IMR-90 (cell line): ENCODE measurements at regions not wholly inside any gene's neighbourhood (a gene's known extent, or its start where the extent isn't known, plus 50 kb on each side); places are given as distances from the start of the nearest gene placed in this dataset.

Experiments used
- ATAC-seq: fragments of 200-7000 bp; cut with Tn5 transposase; 2 replicates; pipeline ENCODE4 v1.9.1; 2020; ENCODE audit warnings: low read depth, mild to moderate bottlenecking, moderate library complexity
- BruUV-seq: library from RNA; stranded (reverse); fragments of 400-500 nt; replicated peaks from 2 replicates; lab custom pipeline; 2021; lab: Mats Ljungman, UMichigan
- CTCF ChIA-PET: fragments of 300-600 bp; formaldehyde crosslinking; extraction: SDS; loops from one replicate; lab custom pipeline; 2021; ENCODE audit warnings: antibody characterized with exemption; lab: Yijun Ruan, JAX
- POLR2A ChIA-PET: fragments of 300-600 bp; sonication (Branson Sonifier 250); formaldehyde crosslinking; loops from one replicate; lab custom pipeline; 2022; ENCODE audit warnings: antibody characterized with exemption; ENCODE audit not compliant: unreplicated experiment; lab: Charles Lee
- DNase-seq: peaks from one replicate; pipeline ENCODE4 v3.0.0; 2013
- H2AFZ ChIP-seq: replicated peaks from 2 replicates; pipeline ENCODE3; 2013; ENCODE audit warnings: low read length, mild to moderate bottlenecking; ENCODE audit not compliant: poor library complexity
- H2AK5ac ChIP-seq: 2 replicates; pipeline ENCODE4 v1.6.1; 2013; ENCODE audit warnings: low read depth, low read length, inconsistent platforms
- H2AK9ac ChIP-seq: replicated peaks from 2 replicates; pipeline ENCODE3; 2013; ENCODE audit warnings: mild to moderate bottlenecking, low read depth, low read length, moderate library complexity; ENCODE audit not compliant: poor library complexity
- H2BK120ac ChIP-seq: 2 replicates; pipeline ENCODE4 v1.6.1; 2013; ENCODE audit warnings: low read depth, low read length, inconsistent platforms
- H2BK15ac ChIP-seq: 3 replicates; pipeline ENCODE4 v1.6.1; 2013; ENCODE audit warnings: low read depth, low read length, inconsistent platforms
- H2BK20ac ChIP-seq: 2 replicates; pipeline ENCODE4 v1.6.1; 2013; ENCODE audit warnings: low read depth, mild to moderate bottlenecking, inconsistent platforms, low read length, moderate library complexity
- H2BK5ac ChIP-seq: 2 replicates; pipeline ENCODE4 v1.6.1; 2013; ENCODE audit warnings: mild to moderate bottlenecking, low read depth, low read length, inconsistent platforms; ENCODE audit not compliant: poor library complexity, severe bottlenecking
- H3K14ac ChIP-seq: replicated peaks from 2 replicates; pipeline ENCODE4 v1.6.1; 2013; ENCODE audit warnings: low read depth, low read length, inconsistent platforms
- H3K18ac ChIP-seq: 2 replicates; pipeline ENCODE4 v1.6.1; 2013; ENCODE audit warnings: low read depth, low read length, control low read depth
- H3K23ac ChIP-seq: 2 replicates; pipeline ENCODE4 v1.6.1; 2013; ENCODE audit warnings: low read depth, low read length, inconsistent platforms
- H3K27ac ChIP-seq: 2 replicates; pipeline ENCODE4 v1.5.1; 2013; ENCODE audit warnings: mild to moderate bottlenecking, control low read depth, low read length; ENCODE audit not compliant: insufficient read depth
- H3K27me3 ChIP-seq: 2 replicates; pipeline ENCODE4 v1.6.1; 2013; ENCODE audit warnings: low read length; ENCODE audit not compliant: control insufficient read depth, insufficient read depth
- H3K36me3 ChIP-seq: 2 replicates; pipeline ENCODE4 v1.6.1; 2013; ENCODE audit warnings: low read length, mixed read lengths; ENCODE audit not compliant: control insufficient read depth, insufficient read depth
- H3K4ac ChIP-seq: 2 replicates; pipeline ENCODE4 v1.6.1; 2013; ENCODE audit warnings: low read depth, low read length, inconsistent platforms
- H3K4me1 ChIP-seq: 2 replicates; pipeline ENCODE4 v1.6.1; 2013; ENCODE audit warnings: low read length, mixed read lengths; ENCODE audit not compliant: control insufficient read depth, insufficient read depth
- H3K4me2 ChIP-seq: 2 replicates; pipeline ENCODE4 v1.6.1; 2013; ENCODE audit warnings: low read depth, mild to moderate bottlenecking, control low read depth, low read length, moderate library complexity
- H3K4me3 ChIP-seq: 2 replicates; pipeline ENCODE4 v1.5.1; 2013; ENCODE audit warnings: low read depth, mild to moderate bottlenecking, control low read depth, low read length, moderate library complexity; ENCODE audit not compliant: insufficient read depth
- H3K56ac ChIP-seq: 2 replicates; pipeline ENCODE4 v1.6.1; 2013; ENCODE audit warnings: low read length, inconsistent platforms; ENCODE audit not compliant: insufficient read depth; ENCODE audit errors: extremely low read depth
- H3K79me1 ChIP-seq, 2 experiments: 2 replicates each; pipeline ENCODE4 v1.6.1; 2013; ENCODE audit warnings: low read length in 2 of 2, inconsistent platforms in 1 of 2, low read depth in 1 of 2
- H3K9ac ChIP-seq: 2 replicates; pipeline ENCODE4 v1.6.1; 2013; ENCODE audit warnings: low read depth, low read length, control low read depth
- H3K9me1 ChIP-seq: 2 replicates; pipeline ENCODE4 v1.6.1; 2013; ENCODE audit warnings: low read length, inconsistent platforms; ENCODE audit not compliant: insufficient read depth
- H3K9me3 ChIP-seq: 2 replicates; pipeline ENCODE4 v1.6.1; 2013; ENCODE audit warnings: low read length; ENCODE audit not compliant: control insufficient read depth, insufficient read depth
- H4K20me1 ChIP-seq: 2 replicates; pipeline ENCODE4 v1.6.1; 2013; ENCODE audit warnings: low read length, inconsistent platforms; ENCODE audit not compliant: insufficient read depth
- H4K5ac ChIP-seq: 2 replicates; pipeline ENCODE4 v1.6.1; 2013; ENCODE audit warnings: mild to moderate bottlenecking, low read depth, low read length, control low read depth
- H4K8ac ChIP-seq, 2 experiments: 2 replicates each; pipeline ENCODE4 v1.6.1; 2013; ENCODE audit warnings: low read depth in 2 of 2, low read length in 2 of 2, control low read depth in 1 of 2, inconsistent platforms in 1 of 2
- H4K91ac ChIP-seq: 2 replicates; pipeline ENCODE4 v1.6.1; 2013; ENCODE audit warnings: low read depth, low read length, inconsistent platforms; ENCODE audit not compliant: insufficient read depth
- CEBPB ChIP-seq: IDR thresholded peaks from 2 replicates; pipeline ENCODE4 v1.6.1; 2012; ENCODE audit warnings: low read depth, low read length, improper control_type of control experiment
- MAZ ChIP-seq: IDR thresholded peaks from 2 replicates; pipeline ENCODE4 v1.6.1; 2012; ENCODE audit warnings: low read depth, mild to moderate bottlenecking, low read length, improper control_type of control experiment, moderate library complexity, borderline replicate concordance
- MXI1 ChIP-seq: IDR thresholded peaks from 2 replicates; pipeline ENCODE4 v1.6.1; 2012; ENCODE audit warnings: low read depth, mild to moderate bottlenecking, low read length, moderate library complexity, borderline replicate concordance
- NFE2L2 ChIP-seq: fragments of 150-350 bp; IDR thresholded peaks from 2 replicates; pipeline ENCODE4 v1.6.1; 2016; ENCODE audit warnings: low read depth, mild to moderate bottlenecking, low read length
- POLR2A ChIP-seq: IDR thresholded peaks from 2 replicates; pipeline ENCODE4 v1.6.1; 2012; ENCODE audit warnings: mild to moderate bottlenecking, low read depth, low read length
- RAD21 ChIP-seq: IDR thresholded peaks from 2 replicates; pipeline ENCODE4 v1.6.1; 2012; ENCODE audit warnings: low read length, improper control_type of control experiment
- RCOR1 ChIP-seq: IDR thresholded peaks from 2 replicates; pipeline ENCODE4 v1.6.1; 2012; ENCODE audit warnings: mild to moderate bottlenecking, low read length, improper control_type of control experiment; ENCODE audit not compliant: insufficient replicate concordance
- RFX5 ChIP-seq: IDR thresholded peaks from 2 replicates; pipeline ENCODE4 v1.8.0; 2012; ENCODE audit warnings: low read depth, mild to moderate bottlenecking, low read length, moderate library complexity
- WGBS, 2 experiments: methylation state at CpG; one replicate each; pipeline versions ENCODE4 v1.1.5 to v1.1.7; 2013; ENCODE audit warnings: missing lambda C conversion rate in 2 of 2; ENCODE audit not compliant: insufficient read length in 1 of 2; ENCODE audit errors: extremely low coverage in 2 of 2; 5-methylcytosine and 5-hydroxymethylcytosine counted together
- dilution Hi-C: fragments of 300-500 bp; cut with HindIII; formaldehyde crosslinking; loops from one replicate; pipeline ENCODE4 v1.14.3; 2018; ENCODE audit warnings: low sequenced_read_pairs; ENCODE audit not compliant: unreplicated experiment
- in situ Hi-C: fragments of 300-500 bp; cut with MboI; formaldehyde crosslinking; loops from 3 replicates; pipeline ENCODE4 v1.14.3; 2019; ENCODE audit warnings: low sequenced_read_pairs, inconsistent platforms, mixed read lengths
- intact Hi-C: fragments of 100-400 bp; cut with micrococcal nuclease; formaldehyde crosslinking; loops from 2 replicates; pipeline ENCODE4 v1.10.0; 2022
- TF ChIP-seq, protein P1 (sequence below): fragments of 150-350 bp; IDR thresholded peaks from 2 replicates; pipeline ENCODE4 v1.6.1; 2016; ENCODE audit warnings: low read depth, mild to moderate bottlenecking, low read length, moderate library complexity, borderline replicate concordance
- TF ChIP-seq, protein P2 (sequence below): conservative IDR thresholded peaks from 2 replicates; pipeline ENCODE4 v1.5.1; 2012; ENCODE audit warnings: mild to moderate bottlenecking, low read depth, low read length, improper control_type of control experiment
- TF ChIP-seq, protein P3 (sequence below): fragments of 150-350 bp; IDR thresholded peaks from 2 replicates; pipeline ENCODE4 v1.6.1; 2017; ENCODE audit warnings: mild to moderate bottlenecking, antibody characterized with exemption, low read length, low read depth

DNA sequence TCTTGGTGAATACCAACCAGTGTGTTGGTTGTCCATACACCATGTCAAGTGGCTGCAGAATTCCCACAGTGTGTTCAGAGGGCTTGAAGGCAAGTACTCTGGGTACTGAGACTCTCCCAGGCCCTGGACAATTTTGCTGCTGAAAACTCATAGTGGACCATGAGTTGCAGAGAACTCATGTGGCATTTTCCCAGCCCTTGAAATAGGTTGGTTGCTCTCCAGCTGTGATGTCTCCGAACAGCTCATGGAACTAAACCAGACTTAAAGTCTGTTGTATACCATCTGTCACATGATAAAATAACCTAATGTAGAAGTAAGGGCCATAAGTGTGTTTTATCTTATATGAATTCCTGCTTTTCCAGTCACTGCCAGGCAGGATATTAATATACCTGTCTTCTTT, 67.8 kb downstream of the RGS2 start:
- Histone ChIP-seq H2AFZ (no peak overlapping the region), H2BK20ac (no peak overlapping the region), H4K5ac (no peak overlapping the region), H4K91ac (no peak overlapping the region), H3K27ac (no peak overlapping the region), H3K23ac (no peak overlapping the region), H3K79me1 (no peaks in the 10 kb centered on the region), H3K18ac (no peak overlapping the region), H3K9me3 (no peaks in the 10 kb centered on the region), H3K14ac (no peak overlapping the region), H4K20me1 (no peaks in the 10 kb centered on the region), H4K8ac (no peak overlapping the region), H3K4me1 (no peaks in the 10 kb centered on the region), H2BK120ac (no peak overlapping the region), H3K56ac (no peak overlapping the region), H2BK5ac (no peak overlapping the region), H3K27me3 (peaks cover 11% of the 10 kb centered on the region), H3K9me1 (no peaks in the 10 kb centered on the region), H2AK9ac (no peak overlapping the region), H3K9ac (no peak overlapping the region), H3K4ac (no peak overlapping the region), H2AK5ac (no peak overlapping the region), H3K4me2 (no peak overlapping the region), H3K4me3 (no peak overlapping the region), H2BK15ac (no peak overlapping the region), H3K36me3 (no peaks in the 10 kb centered on the region)
- no CpG with 5 or more reads among the region's 1 CpG for WGBS, 2 experiments
- ChIA-PET CTCF (no interaction called here), POLR2A (no interaction called here)
- dilution Hi-C loops (no loop called here), intact Hi-C loops (no loop called here), in situ Hi-C loops (no loop called here)
- TF ChIP-seq MAZ (no peak), MXI1 (no peak), RCOR1 (no peak), RFX5 (no peak), CEBPB (no peak), NFE2L2 (no peak), POLR2A (no peak), RAD21 (no peak)
- TF ChIP-seq, protein P1, sequence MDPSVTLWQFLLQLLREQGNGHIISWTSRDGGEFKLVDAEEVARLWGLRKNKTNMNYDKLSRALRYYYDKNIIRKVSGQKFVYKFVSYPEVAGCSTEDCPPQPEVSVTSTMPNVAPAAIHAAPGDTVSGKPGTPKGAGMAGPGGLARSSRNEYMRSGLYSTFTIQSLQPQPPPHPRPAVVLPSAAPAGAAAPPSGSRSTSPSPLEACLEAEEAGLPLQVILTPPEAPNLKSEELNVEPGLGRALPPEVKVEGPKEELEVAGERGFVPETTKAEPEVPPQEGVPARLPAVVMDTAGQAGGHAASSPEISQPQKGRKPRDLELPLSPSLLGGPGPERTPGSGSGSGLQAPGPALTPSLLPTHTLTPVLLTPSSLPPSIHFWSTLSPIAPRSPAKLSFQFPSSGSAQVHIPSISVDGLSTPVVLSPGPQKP = no peak
- TF ChIP-seq, protein P2, sequence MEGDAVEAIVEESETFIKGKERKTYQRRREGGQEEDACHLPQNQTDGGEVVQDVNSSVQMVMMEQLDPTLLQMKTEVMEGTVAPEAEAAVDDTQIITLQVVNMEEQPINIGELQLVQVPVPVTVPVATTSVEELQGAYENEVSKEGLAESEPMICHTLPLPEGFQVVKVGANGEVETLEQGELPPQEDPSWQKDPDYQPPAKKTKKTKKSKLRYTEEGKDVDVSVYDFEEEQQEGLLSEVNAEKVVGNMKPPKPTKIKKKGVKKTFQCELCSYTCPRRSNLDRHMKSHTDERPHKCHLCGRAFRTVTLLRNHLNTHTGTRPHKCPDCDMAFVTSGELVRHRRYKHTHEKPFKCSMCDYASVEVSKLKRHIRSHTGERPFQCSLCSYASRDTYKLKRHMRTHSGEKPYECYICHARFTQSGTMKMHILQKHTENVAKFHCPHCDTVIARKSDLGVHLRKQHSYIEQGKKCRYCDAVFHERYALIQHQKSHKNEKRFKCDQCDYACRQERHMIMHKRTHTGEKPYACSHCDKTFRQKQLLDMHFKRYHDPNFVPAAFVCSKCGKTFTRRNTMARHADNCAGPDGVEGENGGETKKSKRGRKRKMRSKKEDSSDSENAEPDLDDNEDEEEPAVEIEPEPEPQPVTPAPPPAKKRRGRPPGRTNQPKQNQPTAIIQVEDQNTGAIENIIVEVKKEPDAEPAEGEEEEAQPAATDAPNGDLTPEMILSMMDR = no peak
- TF ChIP-seq, protein P3, sequence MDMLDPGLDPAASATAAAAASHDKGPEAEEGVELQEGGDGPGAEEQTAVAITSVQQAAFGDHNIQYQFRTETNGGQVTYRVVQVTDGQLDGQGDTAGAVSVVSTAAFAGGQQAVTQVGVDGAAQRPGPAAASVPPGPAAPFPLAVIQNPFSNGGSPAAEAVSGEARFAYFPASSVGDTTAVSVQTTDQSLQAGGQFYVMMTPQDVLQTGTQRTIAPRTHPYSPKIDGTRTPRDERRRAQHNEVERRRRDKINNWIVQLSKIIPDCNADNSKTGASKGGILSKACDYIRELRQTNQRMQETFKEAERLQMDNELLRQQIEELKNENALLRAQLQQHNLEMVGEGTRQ = no peak
- BruUV-seq = no TSS peak
- DNase-seq = no peak
- ATAC-seq = no peak
